Astrocyte (in vitro differentiated cells and primary cell): ENCODE measurements at regions not wholly inside any gene's neighbourhood (a gene's known extent, or its start where the extent isn't known, plus 50 kb on each side); places are given as distances from the start of the nearest gene placed in this dataset.

Source experiments
- EZH2 ChIP-seq: IDR thresholded peaks from 2 replicates; pipeline ENCODE4 v1.6.1; 2012; ENCODE audit warnings: mild to moderate bottlenecking, low read length, inconsistent platforms; ENCODE audit not compliant: insufficient read depth
- TF ChIP-seq, protein P1 (sequence below): IDR thresholded peaks from 2 replicates; pipeline ENCODE4 v1.5.1; 2011; ENCODE audit warnings: low read depth, mild to moderate bottlenecking, inconsistent platforms, low read length, moderate library complexity; ENCODE audit not compliant: insufficient read depth

DNA sequence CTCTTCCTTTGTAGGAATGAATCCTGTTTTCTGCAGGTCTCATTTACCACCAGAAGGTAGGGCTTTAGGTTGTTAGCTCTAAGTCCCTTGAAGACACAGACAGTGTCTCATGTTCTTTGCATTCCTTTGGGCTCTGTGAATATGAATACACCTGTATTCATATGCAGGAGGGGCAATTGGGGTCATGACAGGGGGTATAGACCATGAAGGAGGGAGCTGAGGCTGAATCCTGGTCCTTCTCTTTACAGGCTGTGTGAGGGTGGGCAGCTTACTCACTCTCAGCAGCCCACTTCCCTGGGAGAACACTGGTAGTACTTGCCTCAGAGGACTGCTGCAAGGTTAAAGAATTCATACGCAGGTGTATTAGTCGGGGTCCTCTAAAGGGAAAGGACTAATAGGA, 267.2 kb upstream of the MGMT start:
- TF ChIP-seq, protein P1, sequence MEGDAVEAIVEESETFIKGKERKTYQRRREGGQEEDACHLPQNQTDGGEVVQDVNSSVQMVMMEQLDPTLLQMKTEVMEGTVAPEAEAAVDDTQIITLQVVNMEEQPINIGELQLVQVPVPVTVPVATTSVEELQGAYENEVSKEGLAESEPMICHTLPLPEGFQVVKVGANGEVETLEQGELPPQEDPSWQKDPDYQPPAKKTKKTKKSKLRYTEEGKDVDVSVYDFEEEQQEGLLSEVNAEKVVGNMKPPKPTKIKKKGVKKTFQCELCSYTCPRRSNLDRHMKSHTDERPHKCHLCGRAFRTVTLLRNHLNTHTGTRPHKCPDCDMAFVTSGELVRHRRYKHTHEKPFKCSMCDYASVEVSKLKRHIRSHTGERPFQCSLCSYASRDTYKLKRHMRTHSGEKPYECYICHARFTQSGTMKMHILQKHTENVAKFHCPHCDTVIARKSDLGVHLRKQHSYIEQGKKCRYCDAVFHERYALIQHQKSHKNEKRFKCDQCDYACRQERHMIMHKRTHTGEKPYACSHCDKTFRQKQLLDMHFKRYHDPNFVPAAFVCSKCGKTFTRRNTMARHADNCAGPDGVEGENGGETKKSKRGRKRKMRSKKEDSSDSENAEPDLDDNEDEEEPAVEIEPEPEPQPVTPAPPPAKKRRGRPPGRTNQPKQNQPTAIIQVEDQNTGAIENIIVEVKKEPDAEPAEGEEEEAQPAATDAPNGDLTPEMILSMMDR = no peak
- TF ChIP-seq EZH2 = no peak
